Liver (tissue), 8 donors: ENCODE measurements at regions not wholly inside any gene's neighbourhood (a gene's known extent, or its start where the extent isn't known, plus 50 kb on each side); places are given as distances from the start of the nearest gene placed in this dataset.

Experiments
- DNase-seq: peaks from one replicate; pipeline ENCODE4 v3.0.0-alpha.2; 2017; ENCODE audit warnings: low spot score
- H3K27ac ChIP-seq, 2 donors: one replicate each; pipeline ENCODE4 v1.7.0; 2013; ENCODE audit warnings: inconsistent platforms in 2 of 2, low read length in 2 of 2, control low read depth in 1 of 2, low read depth in 1 of 2, mild to moderate bottlenecking in 1 of 2
- H3K27me3 ChIP-seq, 4 donors: one replicate each; pipeline versions ENCODE4 v1.6.1 to v1.7.0; 2013; ENCODE audit warnings: low read length in 3 of 4, inconsistent platforms in 1 of 4, mild to moderate bottlenecking in 1 of 4, moderate library complexity in 1 of 4; ENCODE audit not compliant: control insufficient read depth in 4 of 4, insufficient read depth in 4 of 4
- H3K36me3 ChIP-seq, 4 donors: one replicate each; pipeline versions ENCODE4 v1.6.1 to v1.7.0; 2013; ENCODE audit warnings: low read length in 3 of 4, mild to moderate bottlenecking in 3 of 4, low read depth in 1 of 4, moderate library complexity in 1 of 4; ENCODE audit not compliant: control insufficient read depth in 4 of 4, insufficient read depth in 3 of 4
- H3K4me1 ChIP-seq, 4 donors: one replicate each; pipeline versions ENCODE4 v1.6.1 to v1.7.0; 2013; ENCODE audit warnings: low read length in 3 of 4, mild to moderate bottlenecking in 3 of 4, moderate library complexity in 1 of 4; ENCODE audit not compliant: control insufficient read depth in 4 of 4, insufficient read depth in 4 of 4
- H3K4me3 ChIP-seq, 3 donors: one replicate each; pipeline versions ENCODE4 v1.6.1 to v1.7.0; 2013; ENCODE audit warnings: low read length in 3 of 3, control low read depth in 1 of 3, low read depth in 1 of 3, mild to moderate bottlenecking in 1 of 3
- H3K9ac ChIP-seq, 2 donors: one replicate each; pipeline ENCODE4 v1.7.0; 2013; ENCODE audit warnings: low read length in 2 of 2, mild to moderate bottlenecking in 2 of 2, moderate library complexity in 2 of 2, control low read depth in 1 of 2, low read depth in 1 of 2
- H3K9me3 ChIP-seq, 4 donors: one replicate each; pipeline versions ENCODE4 v1.6.1 to v1.7.0; 2013; ENCODE audit warnings: low read length in 3 of 4; ENCODE audit not compliant: control insufficient read depth in 4 of 4
- ATF3 ChIP-seq: IDR thresholded peaks from 2 replicates; pipeline ENCODE4 v1.6.1; 2016; ENCODE audit warnings: antibody characterized with exemption
- CTCF ChIP-seq: fragments of 150-350 bp; IDR thresholded peaks from 2 replicates; pipeline ENCODE4 v1.5.1; 2017; ENCODE audit warnings: improper control_type of control experiment, low read depth, low read length; ENCODE audit not compliant: missing input control
- EGR1 ChIP-seq, 2 donors: IDR thresholded peaks; 2 replicates each; pipeline ENCODE4 v1.6.1; 2016 to 2018; ENCODE audit warnings: antibody characterized with exemption in 2 of 2, low read depth in 2 of 2
- FOXA1 ChIP-seq: IDR thresholded peaks from 2 replicates; pipeline ENCODE4 v1.6.1; 2016; ENCODE audit warnings: antibody characterized with exemption
- FOXA2 ChIP-seq: IDR thresholded peaks from 2 replicates; pipeline ENCODE4 v1.6.1; 2016; ENCODE audit warnings: antibody characterized with exemption
- GABPA ChIP-seq, 2 donors: IDR thresholded peaks in 1 of 2; conservative IDR thresholded peaks in 1 of 2; 2 replicates each; pipeline ENCODE4 v1.6.1; 2016; ENCODE audit warnings: antibody characterized with exemption in 2 of 2, mild to moderate bottlenecking in 1 of 2, moderate library complexity in 1 of 2
- HNF4A ChIP-seq, 2 donors: conservative IDR thresholded peaks; 2 replicates each; pipeline ENCODE4 v1.6.1; 2016; ENCODE audit warnings: antibody characterized with exemption in 2 of 2, mild to moderate bottlenecking in 2 of 2
- HNF4G ChIP-seq: IDR thresholded peaks from 2 replicates; pipeline ENCODE4 v1.6.1; 2016; ENCODE audit warnings: antibody characterized with exemption
- JUND ChIP-seq, 2 donors: IDR thresholded peaks; 2 replicates each; pipeline ENCODE4 v1.6.1; 2016; ENCODE audit warnings: antibody characterized with exemption in 2 of 2
- MAX ChIP-seq: IDR thresholded peaks from 2 replicates; pipeline ENCODE4 v1.6.1; 2016; ENCODE audit warnings: antibody characterized with exemption
- NR2F2 ChIP-seq: IDR thresholded peaks from 2 replicates; pipeline ENCODE4 v1.6.1; 2016; ENCODE audit warnings: antibody characterized with exemption
- RAD21 ChIP-seq, 2 donors: IDR thresholded peaks; 2 replicates each; pipeline ENCODE4 v1.6.1; 2016; ENCODE audit warnings: antibody characterized with exemption in 2 of 2, mild to moderate bottlenecking in 2 of 2
- REST ChIP-seq: IDR thresholded peaks from 2 replicates; pipeline ENCODE4 v1.6.1; 2016; ENCODE audit warnings: antibody characterized with exemption, mild to moderate bottlenecking
- RXRA ChIP-seq, 2 donors: IDR thresholded peaks; 2 replicates each; pipeline ENCODE4 v1.6.1; 2017 to 2018; ENCODE audit warnings: antibody characterized with exemption in 2 of 2, mild to moderate bottlenecking in 1 of 2
- SP1 ChIP-seq: IDR thresholded peaks from 2 replicates; pipeline ENCODE4 v1.6.1; 2018; ENCODE audit warnings: antibody characterized with exemption, mild to moderate bottlenecking
- TAF1 ChIP-seq: conservative IDR thresholded peaks from 2 replicates; pipeline ENCODE4 v1.6.1; 2016; ENCODE audit warnings: antibody characterized with exemption, mild to moderate bottlenecking
- YY1 ChIP-seq: IDR thresholded peaks from 2 replicates; pipeline ENCODE4 v1.6.1; 2016; ENCODE audit warnings: antibody characterized with exemption, mild to moderate bottlenecking
- ZBTB33 ChIP-seq: IDR thresholded peaks from 2 replicates; pipeline ENCODE4 v1.6.1; 2016; ENCODE audit warnings: antibody characterized with exemption
- WGBS: extraction: QIAGEN DNeasy Blood & Tissue Kit; methylation state at CpG from one replicate; pipeline ENCODE4 v1.1.7; 2013; 5-methylcytosine and 5-hydroxymethylcytosine counted together
- donor health status: healthy.
- donor health status: healthy.
- donor health status: healthy.
- donor health status: healthy.
- donor health status: healthy.

- TF ChIP-seq ZBTB33 (no peak), ATF3 (no peak), TAF1 (no peak), SP1 (no peak), HNF4A (conservative IDR thresholded peaks at IDR 0.05) (no peak), MAX (no peak), YY1 (no peak), HNF4G (no peak), FOXA1 (no peak), NR2F2 (no peak), RXRA (IDR thresholded peaks at IDR 0.05) (no peak), RAD21 (IDR thresholded peaks at IDR 0.05) (no peak), REST (no peak), CTCF (no peak), JUND (IDR thresholded peaks at IDR 0.05) (no peak), GABPA (IDR thresholded peaks at IDR 0.05 in 1 of 2, conservative IDR thresholded peaks at IDR 0.05 in 1 of 2) (no peak), EGR1 (IDR thresholded peaks at IDR 0.05; ENCODE audit: low read depth in 2 of 2) (no peak), FOXA2 (no peak)
- Histone ChIP-seq H3K36me3 (no peaks in the 10 kb centered on the region), H3K27ac (no peak overlapping the region), H3K27me3 (no peaks in the 10 kb centered on the region), H3K4me1 (no peaks in the 10 kb centered on the region), H3K9ac (no peak overlapping the region), H3K4me3 (no peak overlapping the region), H3K9me3 (no peaks in the 10 kb centered on the region)
- DNase-seq: no peak
- 64% methylated on average over 2 of the region's 2 CpGs for WGBS
Observed at GRCh38 chr4:135492439-135492838, 1290.8 kb upstream of the PABPC4L start.

- Histone ChIP-seq H3K36me3 (no peaks in the 10 kb centered on the region), H3K27me3 (no peaks in the 10 kb centered on the region), H3K4me3 (no peak overlapping the region), H3K27ac (no peak overlapping the region), H3K9me3 (no peaks in the 10 kb centered on the region), H3K4me1 (no peaks in the 10 kb centered on the region), H3K9ac (no peak overlapping the region)
- no peak for DNase-seq
- 73% methylated on average over 4 of the region's 4 CpGs for WGBS
- TF ChIP-seq RAD21 (IDR thresholded peaks at IDR 0.05): no peak
- TF ChIP-seq HNF4G: no peak
- no peak for TF ChIP-seq ATF3
- TF ChIP-seq YY1: no peak
- no peak for TF ChIP-seq GABPA (IDR thresholded peaks at IDR 0.05 in 1 of 2, conservative IDR thresholded peaks at IDR 0.05 in 1 of 2)
- TF ChIP-seq CTCF: no peak
- TF ChIP-seq FOXA1: no peak
- TF ChIP-seq HNF4A (conservative IDR thresholded peaks at IDR 0.05): no peak
- no peak for TF ChIP-seq REST
- no peak for TF ChIP-seq MAX
Observed at GRCh38 chr4:135485371-135485770, 1283.8 kb upstream of the PABPC4L start.
